Neuronal stem cell (in vitro differentiated cells): ENCODE measurements at regions not wholly inside any gene's neighbourhood (a gene's known extent, or its start where the extent isn't known, plus 50 kb on each side); places are given as distances from the start of the nearest gene placed in this dataset.
A peak's percentile ranks its signal among the peaks of the same experiment; 100 is the strongest.

ENCODE experiments used
- DNase-seq: peaks from one replicate; pipeline ENCODE4 v3.0.0-alpha.2; 2013; ENCODE audit warnings: low spot score
- H2AFZ ChIP-seq: one replicate; pipeline ENCODE4 v1.6.1; 2013; ENCODE audit warnings: mild to moderate bottlenecking, low read length, inconsistent platforms
- H2AK5ac ChIP-seq: 2 replicates; pipeline ENCODE4 v1.6.1; 2013; ENCODE audit warnings: low read depth, mild to moderate bottlenecking, inconsistent platforms, low read length, moderate library complexity, mixed read lengths
- H2BK120ac ChIP-seq: 2 replicates; pipeline ENCODE4 v1.6.1; 2013; ENCODE audit warnings: low read depth, mild to moderate bottlenecking, inconsistent platforms, low read length, moderate library complexity, mixed read lengths
- H2BK12ac ChIP-seq: one replicate; pipeline ENCODE4 v1.6.1; 2013; ENCODE audit warnings: low read length, inconsistent platforms
- H2BK15ac ChIP-seq: 2 replicates; pipeline ENCODE4 v1.6.1; 2013; ENCODE audit warnings: mild to moderate bottlenecking, low read length, inconsistent platforms, mixed read lengths
- H2BK5ac ChIP-seq: one replicate; pipeline ENCODE4 v1.6.1; 2013; ENCODE audit warnings: inconsistent platforms, mild to moderate bottlenecking, low read length, moderate library complexity
- H3K14ac ChIP-seq: one replicate; pipeline ENCODE4 v1.6.1; 2013; ENCODE audit warnings: low read length, inconsistent platforms
- H3K18ac ChIP-seq: 2 replicates; pipeline ENCODE4 v1.6.1; 2013; ENCODE audit warnings: low read length, inconsistent platforms
- H3K23ac ChIP-seq: 2 replicates; pipeline ENCODE4 v1.6.1; 2013; ENCODE audit warnings: low read depth, mild to moderate bottlenecking, mixed read lengths, low read length, inconsistent platforms; ENCODE audit not compliant: poor library complexity
- H3K27ac ChIP-seq: replicated peaks from 3 replicates; pipeline ENCODE4 v1.5.1; 2013; ENCODE audit warnings: low read length, inconsistent platforms
- H3K27me3 ChIP-seq, 3 experiments: 2 replicates each; pipeline ENCODE4 v1.6.1; 2013; ENCODE audit warnings: low read length in 3 of 3, mild to moderate bottlenecking in 2 of 3, inconsistent platforms in 1 of 3, low read depth in 1 of 3, mixed read lengths in 1 of 3, moderate library complexity in 1 of 3; ENCODE audit not compliant: control insufficient read depth in 3 of 3, insufficient read depth in 3 of 3
- H3K36me3 ChIP-seq, 2 donors: replicated peaks in 1 of 2; 2 replicates each; pipeline ENCODE4 v1.6.1; 2013; ENCODE audit warnings: low read length in 2 of 2; ENCODE audit not compliant: control insufficient read depth in 2 of 2, insufficient read depth in 2 of 2
- H3K4ac ChIP-seq: 2 replicates; pipeline ENCODE4 v1.6.1; 2013; ENCODE audit warnings: inconsistent platforms, mild to moderate bottlenecking, low read length, moderate library complexity
- H3K4me1 ChIP-seq, 2 donors: 1 replicate in 1 of 2; 2 replicates in 1 of 2; pipeline ENCODE4 v1.6.1; 2013; ENCODE audit warnings: low read length in 2 of 2, low read depth in 1 of 2; ENCODE audit not compliant: control insufficient read depth in 2 of 2, insufficient read depth in 1 of 2
- H3K4me2 ChIP-seq: one replicate; pipeline ENCODE4 v1.6.1; 2013; ENCODE audit warnings: mild to moderate bottlenecking, low read length, inconsistent platforms; ENCODE audit not compliant: insufficient read depth, poor library complexity, severe bottlenecking
- H3K4me3 ChIP-seq, 2 donors: 2 replicates each; pipeline ENCODE4 v1.5.1; 2013; ENCODE audit warnings: low read length in 2 of 2, mild to moderate bottlenecking in 2 of 2, inconsistent platforms in 1 of 2, moderate library complexity in 1 of 2
- H3K79me1 ChIP-seq: one replicate; pipeline ENCODE4 v1.6.1; 2013; ENCODE audit warnings: low read depth, mild to moderate bottlenecking, inconsistent platforms, low read length, moderate library complexity
- H3K9ac ChIP-seq: one replicate; pipeline ENCODE4 v1.6.1; 2013; ENCODE audit warnings: mild to moderate bottlenecking, low read depth, low read length, inconsistent platforms; ENCODE audit not compliant: poor library complexity
- H3K9me3 ChIP-seq, 2 donors: replicated peaks in 1 of 2; 2 replicates each; pipeline versions ENCODE3 to v1.6.1; 2013; ENCODE audit warnings: low read length in 2 of 2, mild to moderate bottlenecking in 2 of 2, inconsistent platforms in 1 of 2, low read depth in 1 of 2, mixed read lengths in 1 of 2, moderate library complexity in 1 of 2; ENCODE audit not compliant: control insufficient read depth in 2 of 2, insufficient read depth in 1 of 2
- H4K8ac ChIP-seq: one replicate; pipeline ENCODE4 v1.6.1; 2013; ENCODE audit warnings: low read depth, mild to moderate bottlenecking, inconsistent platforms, low read length, moderate library complexity
- H4K91ac ChIP-seq: one replicate; pipeline ENCODE4 v1.6.1; 2013; ENCODE audit warnings: low read length, low read depth, mild to moderate bottlenecking, inconsistent platforms; ENCODE audit not compliant: poor library complexity
- WGBS, 2 donors: extraction: QIAGEN DNeasy Blood & Tissue Kit; methylation state at CpG; one replicate each; pipeline ENCODE4 v1.1.7; 2013; ENCODE audit warnings: missing lambda C conversion rate in 2 of 2, mixed read lengths in 1 of 2; ENCODE audit not compliant: insufficient read length in 2 of 2, insufficient replicate concordance in 1 of 2; ENCODE audit errors: extremely low coverage in 2 of 2; 5-methylcytosine and 5-hydroxymethylcytosine counted together

- Histone ChIP-seq H3K9ac (no peak overlapping the region), H2AK5ac (no peak overlapping the region), H3K36me3 (no peaks in the 10 kb centered on the region), H3K14ac (no peak overlapping the region), H3K79me1 (no peaks in the 10 kb centered on the region), H3K4me3 (no peak overlapping the region), H3K27ac (no peak overlapping the region), H2AFZ (peak overlapping the region; percentile 70), H3K23ac (no peak overlapping the region), H3K4me1 (no peaks in the 10 kb centered on the region), H3K4ac (no peak overlapping the region), H2BK12ac (no peak overlapping the region), H3K27me3 (no peaks in the 10 kb centered on the region), H2BK5ac (no peak overlapping the region), H3K9me3 (no peaks in the 10 kb centered on the region), H3K4me2 (no peak overlapping the region), H2BK120ac (no peak overlapping the region), H4K91ac (no peak overlapping the region), H4K8ac (no peak overlapping the region), H3K18ac (no peak overlapping the region), H2BK15ac (no peak overlapping the region)
- WGBS, 2 donors = no CpG with 5 or more reads among the region's 3 CpGs
- no peak for DNase-seq
These were observed 1083.6 kb upstream of the PHF14 start for GRCh38 chr7:9890092-9890491.

DNA sequence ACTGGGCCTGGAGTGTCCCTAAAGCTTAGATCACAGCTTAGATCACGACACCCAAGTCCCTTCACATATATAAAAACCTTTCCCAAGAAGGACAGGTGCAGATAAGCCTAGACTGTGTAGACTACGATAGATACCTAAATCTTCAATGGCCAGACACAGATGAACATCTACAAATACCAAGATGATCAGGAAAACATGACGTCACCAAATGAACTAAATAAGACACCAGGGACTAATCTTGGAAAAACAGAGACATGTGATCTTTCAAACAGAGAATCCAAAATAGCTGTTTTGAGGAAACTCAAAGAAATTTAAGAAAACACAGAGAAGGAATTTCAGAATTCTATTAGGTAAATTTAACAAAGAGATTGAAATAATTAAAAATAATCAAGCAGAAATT is 1082.6 kb upstream of the PHF14 start:
- Histone ChIP-seq H3K14ac (no peak overlapping the region), H3K4me1 (no peaks in the 10 kb centered on the region), H3K27ac (no peak overlapping the region), H2BK15ac (no peak overlapping the region), H3K36me3 (no peaks in the 10 kb centered on the region), H3K9me3 (no peaks in the 10 kb centered on the region), H3K4ac (no peak overlapping the region), H2BK120ac (no peak overlapping the region), H3K79me1 (no peaks in the 10 kb centered on the region), H3K9ac (no peak overlapping the region), H4K91ac (no peak overlapping the region), H2BK12ac (no peak overlapping the region), H2AFZ (no peak overlapping the region), H4K8ac (no peak overlapping the region), H3K27me3 (no peaks in the 10 kb centered on the region), H3K4me3 (no peak overlapping the region), H3K23ac (no peak overlapping the region), H3K4me2 (no peak overlapping the region), H2BK5ac (no peak overlapping the region), H2AK5ac (no peak overlapping the region), H3K18ac (no peak overlapping the region)
- no CpG with 5 or more reads among the region's 3 CpGs for WGBS, 2 donors
- DNase-seq = no peak

GRCh38 chr7:9900339-9900738 is 1073.3 kb upstream of the PHF14 start:
- Histone ChIP-seq H2AFZ (no peak overlapping the region), H3K4ac (no peak overlapping the region), H2BK12ac (no peak overlapping the region), H3K79me1 (no peaks in the 10 kb centered on the region), H3K27me3 (no peaks in the 10 kb centered on the region), H3K9ac (no peak overlapping the region), H3K4me3 (no peak overlapping the region), H3K27ac (no peak overlapping the region), H3K23ac (no peak overlapping the region), H3K18ac (no peak overlapping the region), H3K14ac (no peak overlapping the region), H2BK120ac (no peak overlapping the region), H2BK5ac (no peak overlapping the region), H3K4me1 (no peaks in the 10 kb centered on the region), H4K8ac (no peak overlapping the region), H2BK15ac (no peak overlapping the region), H4K91ac (no peak overlapping the region), H2AK5ac (no peak overlapping the region), H3K36me3 (no peaks in the 10 kb centered on the region), H3K4me2 (no peak overlapping the region), H3K9me3 (no peaks in the 10 kb centered on the region)
- WGBS, 2 donors = no CpG with 5 or more reads among the region's 2 CpGs
- DNase-seq = no peak

- Histone ChIP-seq H3K4ac (no peak overlapping the region), H3K27me3 (no peaks in the 10 kb centered on the region)
- whole genome bisulfite sequencing, 2 donors = no CpG with 5 or more reads among the region's 3 CpGs
These were observed 1052.3 kb upstream of the PHF14 start for GRCh38 chr7:9921326-9921725.

More at GRCh38 chr7:9921326-9921725, 1052.3 kb upstream of the PHF14 start:
- no peak for DNase-seq
- no peak overlapping the region for H2BK15ac ChIP-seq
- H2BK120ac ChIP-seq = no peak overlapping the region
- no peak overlapping the region for H4K8ac ChIP-seq
- H3K79me1 ChIP-seq = no peaks in the 10 kb centered on the region
- H3K9me3 ChIP-seq = no peaks in the 10 kb centered on the region
- H3K14ac ChIP-seq = no peak overlapping the region
- H3K18ac ChIP-seq = no peak overlapping the region
- no peak overlapping the region for H3K4me2 ChIP-seq
- no peaks in the 10 kb centered on the region for H3K4me1 ChIP-seq
- H3K36me3 ChIP-seq = no peaks in the 10 kb centered on the region
- H2AFZ ChIP-seq = peak overlapping the region; percentile 36
- H4K91ac ChIP-seq = no peak overlapping the region
- H2AK5ac ChIP-seq = no peak overlapping the region
- H2BK12ac ChIP-seq = no peak overlapping the region
- H2BK5ac ChIP-seq = no peak overlapping the region
- no peak overlapping the region for H3K27ac ChIP-seq
- no peak overlapping the region for H3K23ac ChIP-seq
- H3K9ac ChIP-seq = no peak overlapping the region
- no peak overlapping the region for H3K4me3 ChIP-seq
